HG02852 (cell line): ENCODE measurements at regions not wholly inside any gene's neighbourhood (a gene's known extent, or its start where the extent isn't known, plus 50 kb on each side); places are given as distances from the start of the nearest gene placed in this dataset.

Experiments
- ATAC-seq: cut with Tn5 transposase; IDR thresholded peaks from one replicate; pipeline ENCODE4 v1.9.1; 2021; ENCODE audit warnings: mild to moderate bottlenecking, moderate library complexity; ENCODE audit not compliant: unreplicated experiment

DNA sequence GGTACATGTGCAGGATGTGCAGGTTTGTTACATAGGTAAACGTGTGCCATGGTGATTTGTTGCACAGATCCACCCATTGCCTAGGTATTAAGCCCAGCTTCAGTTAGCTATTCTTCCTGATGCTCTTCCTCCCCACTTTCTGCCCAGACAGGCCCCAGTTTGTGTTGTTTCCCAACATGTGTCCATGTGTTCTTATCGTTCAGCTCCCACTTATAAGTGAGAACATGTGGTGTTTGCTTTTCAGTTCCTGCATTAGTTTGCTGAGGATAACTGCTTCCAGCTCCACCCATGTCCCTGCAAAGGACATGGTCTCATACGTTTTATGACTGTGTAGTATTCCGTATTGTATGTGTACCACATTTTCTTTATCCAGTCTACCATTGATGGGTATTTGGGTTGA, 251.7 kb upstream of the NOVA1 start:
- no peak for ATAC-seq

DNA sequence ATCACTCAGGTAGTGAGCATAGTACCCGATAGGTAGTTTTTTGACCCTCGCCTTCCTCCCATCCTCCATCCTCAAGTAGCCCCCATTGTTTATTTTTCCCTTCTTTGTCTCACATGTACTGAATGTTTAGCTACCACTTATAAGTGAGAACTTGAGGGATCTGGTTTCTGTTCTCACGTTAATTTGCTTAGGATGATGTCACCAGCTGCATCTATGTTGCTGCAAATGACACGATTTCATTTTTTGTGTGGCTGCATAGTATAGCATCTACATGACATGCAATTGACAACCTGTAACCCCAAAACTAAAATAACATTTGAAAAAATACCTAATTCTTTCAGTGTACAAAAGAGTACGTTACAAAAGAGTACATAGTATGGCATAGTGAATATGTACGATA, 254.0 kb upstream of the NOVA1 start:
- no peak for ATAC-seq

- ATAC-seq, result no peak
Observed at GRCh38 chr14:26855077-26855753, 257.4 kb upstream of the NOVA1 start.

- ATAC-seq, result no peak
Observed at GRCh38 chr14:26856876-26857518, 259.2 kb upstream of the NOVA1 start.

DNA sequence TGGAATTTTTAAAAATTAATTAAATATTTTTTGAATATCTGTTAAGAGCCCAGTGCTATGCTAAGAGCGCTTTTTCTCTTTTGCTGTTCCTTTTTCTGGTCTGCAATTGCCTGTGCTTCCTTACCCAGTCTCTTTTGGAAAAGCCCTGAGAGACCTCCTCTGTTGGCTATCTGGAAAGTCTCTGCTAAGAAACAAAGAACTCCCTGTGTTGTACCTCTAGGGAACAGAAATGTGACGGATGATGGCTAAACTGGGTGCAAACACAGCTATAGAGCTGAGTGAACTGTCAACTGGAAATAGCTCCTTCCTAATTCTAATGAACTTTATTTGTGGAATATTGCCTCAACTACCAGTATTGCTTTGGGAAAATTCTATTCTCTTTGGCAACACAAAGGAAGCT, 261.6 kb upstream of the NOVA1 start:
- ATAC-seq, result no peak

GRCh38 chr14:26860111-26860510, 262.3 kb upstream of the NOVA1 start:
- ATAC-seq, result no peak

DNA sequence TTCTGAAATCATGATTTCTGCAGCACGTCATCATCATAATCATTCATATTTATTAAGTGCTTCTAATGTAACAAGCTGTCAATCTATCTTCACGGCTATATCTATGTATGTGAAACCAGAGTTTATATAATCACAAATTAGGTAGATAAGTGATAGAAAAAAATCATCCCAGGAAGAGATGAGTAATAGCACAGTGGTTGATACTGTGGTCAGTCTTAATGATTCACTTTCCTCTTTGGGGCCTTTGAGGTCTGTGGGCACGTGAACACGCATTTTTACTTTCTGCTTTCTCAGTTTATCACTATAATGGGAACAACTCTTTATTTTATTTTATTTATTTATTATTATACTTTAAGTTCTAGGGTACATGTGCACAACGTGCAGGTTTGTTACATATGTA, 265.9 kb upstream of the NOVA1 start:
- ATAC-seq, result no peak

GRCh38 chr14:26866721-26867120, 268.9 kb upstream of the NOVA1 start:
- no peak for ATAC-seq

- ATAC-seq, result no peak
Observed at GRCh38 chr14:26867171-26867757, 269.4 kb upstream of the NOVA1 start.

- ATAC-seq, result no peak
Observed at GRCh38 chr14:26870096-26870495, 272.3 kb upstream of the NOVA1 start.

GRCh38 chr14:26870722-26871617, 273.1 kb upstream of the NOVA1 start:
- ATAC-seq, result no peak

GRCh38 chr14:26872515-26873361, 274.9 kb upstream of the NOVA1 start:
- no peak for ATAC-seq

DNA sequence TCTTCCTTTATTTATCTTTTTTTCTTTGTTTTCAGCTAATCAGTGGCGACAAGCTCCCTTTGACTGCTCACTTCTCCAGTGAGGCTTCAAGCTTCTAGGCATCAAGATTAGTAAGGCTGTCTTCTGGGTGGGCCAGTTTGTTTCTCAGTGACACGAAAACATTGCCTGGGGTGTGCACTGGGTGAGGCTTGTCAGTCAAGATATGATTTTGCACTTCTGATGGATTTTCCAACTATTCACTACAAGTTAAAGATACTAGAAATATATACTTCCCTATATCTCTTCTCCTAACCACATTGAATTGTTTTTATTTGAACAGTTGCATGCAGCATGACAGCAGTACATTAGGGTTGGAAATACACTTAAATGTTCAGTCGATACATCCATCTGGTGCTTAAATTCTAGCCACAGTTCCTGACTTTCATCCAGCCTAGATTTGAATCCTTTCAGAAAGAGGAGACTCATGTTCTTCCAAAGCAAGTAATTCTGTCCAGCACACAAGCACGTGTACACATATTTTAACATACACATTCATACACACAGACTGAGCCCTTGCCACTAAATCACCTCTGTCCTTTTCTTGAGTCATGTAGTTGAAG, 275.6 kb upstream of the NOVA1 start:
- no peak for ATAC-seq

DNA sequence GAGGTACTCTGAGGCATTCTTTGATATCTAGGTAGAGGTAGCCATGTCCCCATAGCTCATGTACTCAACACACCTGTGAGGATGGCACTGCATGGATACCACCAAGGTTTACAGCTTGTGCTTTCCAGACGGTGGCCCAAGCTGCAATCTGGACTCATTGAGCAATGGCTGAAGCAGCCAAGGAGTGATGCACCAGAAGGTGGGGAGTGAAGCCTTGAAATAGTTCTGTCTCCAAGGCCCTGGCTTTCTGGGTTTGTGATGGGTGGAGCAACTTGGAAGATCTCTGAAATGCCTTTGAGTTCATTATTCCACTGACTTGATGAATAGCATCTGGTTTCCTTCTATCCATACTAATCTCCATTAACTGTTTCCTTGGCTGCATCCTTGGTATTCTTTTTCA, 290.0 kb upstream of the NOVA1 start:
- ATAC-seq, result no peak

GRCh38 chr14:26888592-26888991, 290.8 kb upstream of the NOVA1 start:
- ATAC-seq, result no peak

DNA sequence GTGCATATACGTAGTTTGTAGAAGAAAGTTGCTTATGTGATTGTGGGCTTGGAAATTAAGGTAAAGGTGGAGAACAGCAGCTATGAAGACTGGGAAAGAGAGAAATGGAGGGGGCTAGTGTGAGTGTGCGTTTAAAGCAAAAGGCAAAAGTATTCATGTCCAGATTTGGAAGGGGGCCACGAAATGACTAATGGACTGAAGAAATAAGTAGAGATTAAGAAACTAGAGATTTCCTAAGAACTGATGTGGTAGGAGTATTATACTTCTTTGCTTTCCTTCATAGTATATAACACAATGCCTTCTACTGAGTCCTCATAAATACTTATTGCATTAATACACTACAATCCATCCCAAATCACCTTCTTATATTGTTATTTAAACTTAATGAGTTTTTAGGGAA, 298.6 kb upstream of the NOVA1 start:
- ATAC-seq, result no peak

DNA sequence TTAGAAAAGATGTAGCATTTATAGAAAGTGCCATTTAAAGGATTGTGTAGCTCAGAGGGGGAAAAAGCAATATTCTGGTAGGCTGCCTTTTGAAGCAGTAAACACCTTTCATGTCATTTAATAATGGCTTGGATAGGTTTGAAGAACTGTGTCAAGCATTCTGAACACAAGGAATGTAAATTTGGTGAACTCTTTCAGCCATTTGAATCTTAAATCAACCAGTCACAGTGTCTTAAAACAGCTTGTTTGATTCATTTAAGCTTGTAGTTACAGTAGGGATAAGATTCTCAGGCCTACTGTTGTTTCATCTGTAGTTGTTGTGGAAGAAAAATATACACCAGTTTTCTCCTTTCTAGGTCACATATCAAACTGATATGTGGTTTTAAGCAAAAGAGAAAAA, 299.4 kb upstream of the NOVA1 start:
- no peak for ATAC-seq

DNA sequence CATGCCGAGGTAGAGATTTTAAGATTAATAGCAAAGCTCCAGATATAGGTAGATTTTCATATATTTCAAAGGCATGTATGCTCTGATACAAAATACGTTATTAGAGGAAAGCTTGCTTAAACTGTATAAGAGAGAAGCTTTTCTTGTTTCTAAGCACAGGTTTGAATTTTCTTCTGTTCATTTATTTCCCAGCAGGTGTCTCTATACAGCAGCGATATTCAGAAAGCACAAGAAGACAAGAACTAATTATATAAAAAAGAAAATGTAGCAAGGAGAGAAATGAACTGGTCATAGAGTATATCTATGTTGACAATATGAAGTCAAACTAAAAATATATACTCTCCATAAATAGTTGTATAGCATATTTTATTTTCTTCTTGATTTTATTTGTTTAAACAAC, 307.4 kb upstream of the NOVA1 start:
- ATAC-seq, result no peak

GRCh38 chr14:26913786-26914185, 316.0 kb upstream of the NOVA1 start:
- no peak for ATAC-seq

GRCh38 chr14:26917086-26917485, 319.3 kb upstream of the NOVA1 start:
- no peak for ATAC-seq
